HG03432 (cell line): ENCODE measurements at regions not wholly inside any gene's neighbourhood (a gene's known extent, or its start where the extent isn't known, plus 50 kb on each side); places are given as distances from the start of the nearest gene placed in this dataset.
A peak's percentile ranks its signal among the peaks of the same experiment; 100 is the strongest.

Source experiments
- ATAC-seq: cut with Tn5 transposase; IDR thresholded peaks from one replicate; pipeline ENCODE4 v1.9.1; 2021; ENCODE audit warnings: mild to moderate bottlenecking, moderate library complexity; ENCODE audit not compliant: unreplicated experiment

DNA sequence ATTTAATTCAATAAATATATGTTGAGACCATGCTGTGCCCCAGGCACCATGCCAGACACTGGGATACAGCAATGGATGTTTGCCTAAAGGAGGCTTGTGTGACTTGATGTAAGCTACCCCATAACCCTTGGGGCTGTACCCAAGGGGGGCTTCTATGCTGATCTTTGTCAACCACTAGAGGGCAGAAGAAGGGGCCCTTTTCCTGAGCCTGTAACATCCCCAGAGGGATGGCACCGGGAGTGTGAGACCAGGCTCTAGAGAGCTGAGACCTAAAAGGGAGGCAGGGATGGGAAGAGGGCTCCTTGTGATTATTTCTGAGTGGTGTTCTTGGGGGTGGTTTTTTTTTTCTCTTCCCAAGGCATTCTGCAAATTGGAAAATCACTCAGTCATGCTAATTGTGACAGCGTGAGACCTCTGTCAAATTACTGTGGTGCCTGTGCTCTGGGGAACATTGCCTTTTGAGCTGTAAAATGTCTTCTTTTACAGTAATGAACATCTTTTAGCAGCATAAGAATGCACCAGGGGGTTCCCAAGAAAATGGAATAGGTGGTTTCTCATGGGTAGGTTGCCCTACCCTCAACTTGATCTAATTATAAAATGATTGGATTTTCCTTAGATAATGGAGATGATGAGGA is 138.7 kb upstream of the SLC24A3 start:
- no peak for ATAC-seq

GRCh38 chr20:19074356-19074755 is 138.1 kb upstream of the SLC24A3 start:
- ATAC-seq: no peak

DNA sequence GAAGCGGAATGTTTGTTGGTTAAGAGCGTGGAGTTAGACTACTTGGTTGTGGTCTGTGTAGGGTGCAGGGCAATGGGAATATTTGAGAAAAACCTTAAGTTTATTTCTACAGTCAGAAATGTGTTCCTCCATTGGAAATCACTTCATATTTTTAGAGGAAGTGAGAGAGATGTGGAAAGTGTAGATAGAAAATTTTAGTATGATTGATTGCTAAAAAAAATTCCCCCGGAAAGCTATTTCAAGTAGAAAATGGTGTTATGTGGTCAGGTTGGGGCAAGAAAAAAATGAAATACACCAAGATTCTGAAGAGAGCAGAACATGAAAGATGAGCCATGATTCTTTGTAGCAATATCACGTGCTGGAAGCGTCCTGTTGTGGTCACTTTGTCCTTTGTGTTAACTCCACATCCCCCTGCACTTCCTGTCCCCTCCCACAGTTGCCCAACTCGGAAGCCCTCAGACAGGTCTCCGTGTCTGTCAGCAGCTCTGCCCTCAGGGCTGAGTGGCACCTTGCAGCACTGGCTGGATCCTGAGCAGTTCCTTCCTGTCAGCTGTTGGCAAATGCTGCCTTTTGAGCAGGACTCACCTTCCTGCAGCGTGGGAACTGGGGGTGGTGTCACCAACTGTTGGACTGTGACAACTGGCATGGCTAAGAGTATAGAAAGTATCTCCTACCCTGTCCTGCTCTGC is 137.5 kb upstream of the SLC24A3 start:
- ATAC-seq: peak; percentile 59

- no peak for ATAC-seq
Measured at GRCh38 chr20:19077370-19078220, 134.8 kb upstream of the SLC24A3 start.

- ATAC-seq: no peak
Measured at GRCh38 chr20:19078448-19079373, 133.7 kb upstream of the SLC24A3 start.

DNA sequence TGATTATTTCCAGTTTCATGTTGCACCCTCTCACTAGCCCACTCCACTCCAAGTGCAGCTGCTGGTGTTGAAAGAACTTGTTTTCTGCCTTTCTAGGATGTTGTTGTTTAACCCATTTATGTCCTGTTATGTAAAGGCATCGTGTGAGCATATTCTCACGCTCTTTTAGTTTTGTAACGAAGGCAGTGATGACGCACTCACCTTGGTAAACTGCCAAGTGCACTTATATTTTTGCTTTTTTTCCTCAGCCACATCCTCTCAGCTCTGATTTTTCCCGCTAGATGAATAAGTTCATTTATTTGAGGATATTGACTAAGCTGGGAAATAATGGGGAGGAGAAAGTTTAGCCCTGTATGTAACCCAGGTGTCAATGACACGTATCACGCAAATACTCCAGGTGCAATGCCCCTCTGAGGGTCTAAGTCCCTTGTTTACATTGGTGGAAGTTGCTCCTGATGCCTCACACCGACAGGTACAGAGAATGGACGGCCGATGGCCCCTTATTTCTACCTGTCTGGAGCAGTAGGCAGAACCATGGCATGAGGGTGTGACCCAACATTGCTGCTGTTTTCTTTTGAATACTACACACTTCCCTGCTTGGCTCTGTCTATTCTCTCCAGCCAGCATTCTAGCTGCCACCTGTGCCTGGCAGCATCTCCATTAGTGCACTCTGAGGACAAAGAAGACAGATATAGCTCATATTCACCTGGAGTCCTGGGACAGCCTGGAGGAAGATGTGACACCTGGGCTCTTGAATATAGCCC is 132.7 kb upstream of the SLC24A3 start:
- ATAC-seq: no peak

GRCh38 chr20:19081937-19082336 is 130.5 kb upstream of the SLC24A3 start:
- no peak for ATAC-seq

GRCh38 chr20:19083136-19083621 is 129.3 kb upstream of the SLC24A3 start:
- no peak for ATAC-seq

DNA sequence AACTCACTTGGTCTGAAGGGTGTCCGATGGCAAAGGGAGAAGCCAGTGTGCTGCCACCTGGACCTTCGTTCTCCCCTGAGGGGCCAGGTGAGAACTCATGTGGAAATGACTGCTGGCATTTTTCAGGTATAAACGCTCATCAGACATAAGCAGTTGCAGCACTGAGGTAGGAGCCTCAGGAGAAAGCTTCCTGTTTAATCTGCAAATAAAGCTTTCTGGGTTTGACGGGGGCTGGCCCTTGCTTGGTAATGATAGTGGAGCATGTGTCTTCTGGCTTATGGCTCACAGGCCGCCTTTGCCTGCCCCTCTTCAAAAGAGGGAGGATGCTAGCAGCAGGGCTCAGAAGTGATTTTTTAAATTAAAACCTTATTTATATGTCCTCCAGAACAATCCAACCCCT is 122.1 kb upstream of the SLC24A3 start:
- ATAC-seq: no peak

DNA sequence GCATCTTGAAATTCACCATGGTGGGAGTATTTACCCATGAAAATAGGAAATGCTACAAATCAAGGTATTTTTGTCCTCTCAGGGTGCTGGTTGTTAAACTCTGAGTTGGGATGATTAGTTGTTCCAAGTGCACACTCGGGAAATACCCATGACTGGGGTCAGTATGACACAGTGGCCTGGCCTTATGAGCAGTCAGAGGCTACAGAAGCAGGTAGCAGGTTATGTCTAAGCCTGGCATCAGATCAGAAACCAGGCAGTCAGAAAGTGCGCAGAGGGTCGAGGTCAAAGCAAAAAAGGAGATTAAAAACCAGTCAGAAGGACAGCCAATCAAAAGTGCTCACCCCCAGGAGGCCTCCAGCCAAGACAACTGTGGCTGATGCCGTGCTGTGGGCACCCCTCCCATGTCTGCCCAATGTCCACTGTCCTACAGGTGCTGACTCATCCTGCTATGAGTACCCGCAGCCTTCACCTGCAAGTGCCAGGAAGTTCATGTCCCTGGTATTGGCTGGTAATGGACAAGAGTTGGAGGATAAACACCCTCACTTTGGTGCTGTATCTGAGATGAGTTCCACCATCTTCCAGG is 117.4 kb upstream of the SLC24A3 start:
- ATAC-seq: no peak

GRCh38 chr20:19095762-19096161 is 116.7 kb upstream of the SLC24A3 start:
- no peak for ATAC-seq

DNA sequence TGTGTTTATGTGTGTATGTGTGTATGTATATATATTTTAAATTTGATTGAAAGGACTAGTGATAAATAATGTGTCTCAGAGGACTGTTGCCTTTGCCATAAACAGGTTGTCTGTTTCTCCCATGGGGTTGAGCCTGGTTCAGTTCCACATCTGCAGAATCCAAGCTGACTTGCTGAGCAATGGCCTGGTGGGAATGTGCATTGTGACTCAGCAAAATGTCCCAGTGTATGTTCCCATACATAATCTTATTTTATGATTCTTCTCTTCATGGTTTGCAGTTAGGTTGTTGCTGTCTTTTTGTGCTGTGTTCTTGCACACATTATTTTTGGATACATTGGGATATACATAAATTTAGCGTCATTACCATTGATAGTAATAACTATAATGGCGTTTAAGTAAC is 115.6 kb upstream of the SLC24A3 start:
- no peak for ATAC-seq

DNA sequence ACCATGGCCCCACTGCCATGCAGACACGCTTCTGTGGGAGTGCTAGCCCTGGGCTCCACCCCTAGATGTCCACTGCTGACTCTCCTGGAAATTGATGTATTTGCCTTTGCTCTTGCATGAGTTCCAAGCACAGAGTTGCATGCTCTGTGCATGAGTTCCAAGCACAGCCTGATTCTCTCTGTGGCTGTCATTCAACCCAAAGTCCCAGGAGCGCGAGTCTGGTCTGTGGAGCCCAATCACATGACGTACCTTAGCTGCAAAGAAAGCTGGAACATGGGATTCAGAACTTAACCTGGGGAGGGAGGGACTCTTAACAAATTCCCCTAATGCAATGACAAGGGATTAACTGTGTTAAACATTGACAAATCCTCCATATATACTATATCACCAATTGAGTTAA is 114.3 kb upstream of the SLC24A3 start:
- no peak for ATAC-seq

- no peak for ATAC-seq
Measured at GRCh38 chr20:19098806-19099578, 113.5 kb upstream of the SLC24A3 start.

- no peak for ATAC-seq
Measured at GRCh38 chr20:19099596-19100545, 112.6 kb upstream of the SLC24A3 start.

DNA sequence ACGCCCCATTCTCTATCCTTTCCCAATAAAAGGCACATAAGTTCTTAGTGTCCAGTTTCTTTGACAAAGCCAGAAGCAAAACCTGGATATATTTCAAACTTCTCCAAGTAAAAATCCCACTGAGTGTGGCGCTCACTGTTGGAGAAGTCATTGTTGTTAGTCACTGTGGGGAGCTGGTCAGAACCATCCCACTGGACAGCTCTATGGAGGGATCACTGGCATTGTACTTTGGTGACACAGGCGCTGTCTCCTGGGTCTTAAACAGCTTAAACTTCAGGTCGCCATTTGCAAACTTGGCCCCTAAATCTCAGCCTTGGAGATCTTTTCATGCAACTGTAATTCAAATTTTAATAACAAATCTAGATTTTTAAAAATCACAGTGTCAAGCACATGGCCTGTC is 111.5 kb upstream of the SLC24A3 start:
- no peak for ATAC-seq

DNA sequence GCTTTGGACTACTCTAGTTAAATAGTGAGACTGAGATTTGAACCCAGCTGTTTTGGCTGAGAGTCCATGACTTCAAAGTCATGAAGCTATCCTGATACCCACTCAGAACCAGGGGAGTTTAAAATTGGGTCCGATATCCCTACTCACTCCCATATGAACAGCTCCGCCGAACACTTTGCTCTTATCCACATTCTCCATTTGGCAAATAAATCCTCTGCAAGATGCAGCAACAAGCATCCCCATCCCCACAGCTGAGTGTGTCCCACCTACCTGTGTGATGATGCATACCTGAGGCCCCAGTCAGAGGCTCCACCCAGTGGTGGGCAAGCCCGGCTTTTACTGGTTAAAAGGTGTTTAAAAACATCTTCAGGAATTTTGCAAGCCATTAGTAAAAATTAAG is 108.3 kb upstream of the SLC24A3 start:
- ATAC-seq: no peak

DNA sequence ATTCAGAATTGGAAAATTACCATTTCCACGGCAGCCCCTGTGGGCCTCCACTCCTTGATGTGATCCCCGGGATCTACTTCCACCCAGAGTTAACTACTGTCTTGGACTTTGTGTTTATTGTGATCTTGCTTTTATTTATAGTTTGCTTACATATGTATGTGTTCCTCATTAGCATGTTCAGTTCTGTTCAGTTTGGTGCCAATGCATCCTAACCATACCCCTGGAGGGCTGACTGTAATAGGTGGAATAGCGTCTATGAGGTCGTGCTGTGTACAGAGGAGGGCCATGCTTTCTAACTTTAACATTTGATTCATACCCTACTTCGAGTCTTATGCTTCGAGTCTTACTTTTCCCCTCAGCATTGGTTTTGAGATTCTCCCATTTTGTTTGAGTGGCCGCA is 104.3 kb upstream of the SLC24A3 start:
- no peak for ATAC-seq
